IMR-90 (cell line): ENCODE measurements at regions not wholly inside any gene's neighbourhood (a gene's known extent, or its start where the extent isn't known, plus 50 kb on each side); places are given as distances from the start of the nearest gene placed in this dataset.

Experiments used
- CTCF ChIP-seq: conservative IDR thresholded peaks from 2 replicates; pipeline ENCODE4 v1.5.1; 2012; ENCODE audit warnings: mild to moderate bottlenecking, low read depth, low read length, improper control_type of control experiment
- POLR2A ChIP-seq: IDR thresholded peaks from 2 replicates; pipeline ENCODE4 v1.6.1; 2012; ENCODE audit warnings: mild to moderate bottlenecking, low read depth, low read length
- RAD21 ChIP-seq: IDR thresholded peaks from 2 replicates; pipeline ENCODE4 v1.6.1; 2012; ENCODE audit warnings: low read length, improper control_type of control experiment

GRCh38 chr7:81623251-81623855 lies 146.5 kb downstream of the HGF start:
- no peak for TF ChIP-seq RAD21
- TF ChIP-seq CTCF = no peak
- TF ChIP-seq POLR2A = no peak
